ENCODE measurements at regions not wholly inside any gene's neighbourhood (a gene's known extent, or its start where the extent isn't known, plus 50 kb on each side); places are given as distances from the start of the nearest gene placed in this dataset.

DNA sequence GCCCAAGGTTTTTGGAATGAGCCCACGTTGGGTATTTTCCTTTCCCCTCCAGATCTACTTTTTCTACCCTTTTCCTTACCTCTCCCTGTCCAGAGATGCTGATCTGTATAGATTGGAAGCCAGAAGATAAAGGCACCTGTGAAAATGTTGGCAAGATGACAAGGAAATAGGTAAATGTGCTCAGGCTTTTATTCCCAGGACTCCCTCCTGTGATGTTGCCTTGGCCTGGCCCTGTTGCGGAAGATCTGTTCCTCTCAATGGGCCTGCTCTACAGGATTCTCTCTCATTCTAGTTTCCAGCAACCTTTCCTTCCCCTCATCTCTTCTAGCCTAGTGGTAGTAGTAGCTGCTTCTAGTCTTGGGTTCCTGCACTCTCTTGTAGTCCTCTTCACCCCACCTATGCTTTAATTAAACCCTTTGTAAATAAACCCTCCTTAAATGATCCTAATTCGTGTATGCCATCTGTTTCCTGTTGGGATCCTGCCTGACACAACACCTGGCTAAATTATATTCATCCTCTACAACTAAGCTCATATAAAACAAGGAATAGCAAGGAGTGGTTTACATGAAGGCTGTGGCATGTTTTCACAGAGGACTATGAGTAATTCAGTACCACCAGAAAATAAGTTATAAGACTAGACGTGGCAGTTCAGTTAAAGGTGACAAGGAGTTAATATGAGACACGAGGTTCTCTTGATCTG lies 95.7 kb upstream of the MAOA start:
- DNase-seq (ENCODE audit: low read depth in 3 of 3, low spot score in 2 of 3), result no peak

DNA sequence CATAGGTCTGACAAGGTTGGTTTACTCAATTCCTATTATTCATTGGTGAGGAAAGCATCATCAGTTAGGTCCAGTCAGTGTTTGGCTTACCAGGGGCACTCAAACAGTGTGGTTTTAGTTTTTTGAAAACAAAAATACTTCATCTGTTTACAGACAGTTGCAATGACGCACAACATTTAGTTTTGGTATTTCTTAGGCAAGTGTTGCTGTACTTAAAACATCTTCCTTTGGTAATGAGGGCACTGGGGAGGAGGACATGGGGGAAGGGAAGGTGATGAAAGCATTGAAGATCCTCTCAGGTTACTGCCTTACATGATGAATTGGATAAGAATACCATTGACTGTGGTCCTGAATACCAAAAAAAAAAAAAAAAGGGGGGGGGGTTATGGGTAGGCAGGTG lies 93.7 kb upstream of the MAOA start:
- no peak for DNase-seq (ENCODE audit: low read depth in 3 of 3, low spot score in 2 of 3)

DNA sequence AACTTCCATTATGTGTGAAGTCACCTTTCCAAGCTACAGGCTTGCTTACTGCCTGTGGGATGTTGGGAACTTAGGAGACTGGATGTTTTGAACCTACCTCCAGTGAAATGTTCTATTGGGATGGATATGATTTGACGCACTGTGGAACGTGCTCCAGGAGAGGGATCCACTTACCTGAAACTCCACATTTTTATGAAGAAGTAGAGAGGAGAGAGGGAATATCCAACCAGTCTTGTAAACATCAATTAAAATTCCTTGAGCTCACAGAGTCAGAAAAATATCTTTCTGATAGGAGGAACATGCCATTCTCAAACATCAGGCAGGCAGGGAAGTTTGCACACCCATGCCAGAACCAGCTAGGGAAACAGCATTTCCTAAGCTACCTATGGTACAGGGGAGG lies 91.1 kb upstream of the MAOA start:
- no peak for DNase-seq (ENCODE audit: low read depth in 3 of 3, low spot score in 2 of 3)

DNA sequence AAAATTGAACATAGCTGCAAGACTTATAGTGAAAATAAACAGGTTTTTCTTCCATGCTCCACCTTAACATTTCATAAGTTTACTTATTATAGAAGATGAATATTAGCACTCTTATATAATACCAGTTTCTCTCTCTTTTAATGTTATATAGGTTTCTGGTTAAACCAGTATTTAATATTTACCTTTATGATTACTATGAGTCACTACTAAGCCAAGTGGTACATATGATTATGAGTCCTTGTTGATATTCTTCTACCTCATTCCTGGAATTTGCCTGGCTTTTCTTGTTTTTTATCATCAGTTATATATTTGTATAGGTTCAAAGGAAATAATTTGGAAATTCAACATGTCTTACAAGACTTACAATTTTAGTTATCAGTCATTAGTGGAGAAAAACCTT lies 89.9 kb upstream of the MAOA start:
- no peak for DNase-seq (ENCODE audit: low read depth in 3 of 3, low spot score in 2 of 3)

DNA sequence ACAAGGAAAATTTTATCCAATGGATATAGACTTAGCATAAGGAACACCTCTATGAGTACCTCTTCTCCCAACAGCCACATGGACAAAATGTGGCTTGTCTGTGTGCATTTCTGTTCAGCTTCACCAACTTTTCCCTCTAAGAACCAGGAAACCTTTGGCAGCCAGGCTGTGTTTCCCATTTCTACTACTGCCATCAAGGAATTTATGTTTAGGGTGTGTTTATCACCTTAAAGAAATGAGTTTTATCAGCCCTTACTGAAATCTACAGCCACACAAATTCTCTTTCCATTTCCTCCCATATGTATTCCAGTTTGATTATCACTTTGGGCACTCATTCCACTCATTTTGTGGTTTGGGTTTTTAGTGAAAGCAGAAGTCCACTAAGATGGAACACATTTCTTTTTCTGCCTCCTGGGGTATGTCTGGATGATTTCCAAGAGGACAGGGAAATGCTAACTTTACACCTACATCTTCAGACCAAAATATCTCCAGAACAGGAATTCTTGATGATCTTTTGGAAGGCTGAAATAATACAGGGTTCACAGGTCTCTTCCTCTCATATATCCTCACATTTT lies 82.6 kb upstream of the MAOA start:
- DNase-seq (ENCODE audit: low read depth in 3 of 3, low spot score in 2 of 3), result no peak

DNA sequence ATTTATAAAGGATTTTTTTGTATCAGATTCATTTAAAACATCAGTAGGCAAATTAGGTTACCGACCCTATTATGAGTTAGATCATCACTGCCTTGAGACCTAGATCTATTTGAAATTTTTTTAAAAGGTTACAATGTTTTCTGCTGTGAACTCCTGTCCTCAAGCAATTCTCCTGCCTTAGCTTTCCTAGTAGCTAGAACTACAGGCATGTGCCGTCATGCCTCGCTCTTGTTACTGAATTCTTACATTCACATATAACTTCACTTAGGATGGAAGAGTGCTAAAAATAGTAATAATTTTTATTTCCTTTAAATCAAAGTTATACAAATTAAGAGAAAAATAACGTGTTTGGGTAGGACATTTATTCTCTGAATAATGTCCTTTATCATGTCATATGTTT lies 75.5 kb upstream of the MAOA start:
- no peak for DNase-seq (ENCODE audit: low read depth in 3 of 3, low spot score in 2 of 3)

DNA sequence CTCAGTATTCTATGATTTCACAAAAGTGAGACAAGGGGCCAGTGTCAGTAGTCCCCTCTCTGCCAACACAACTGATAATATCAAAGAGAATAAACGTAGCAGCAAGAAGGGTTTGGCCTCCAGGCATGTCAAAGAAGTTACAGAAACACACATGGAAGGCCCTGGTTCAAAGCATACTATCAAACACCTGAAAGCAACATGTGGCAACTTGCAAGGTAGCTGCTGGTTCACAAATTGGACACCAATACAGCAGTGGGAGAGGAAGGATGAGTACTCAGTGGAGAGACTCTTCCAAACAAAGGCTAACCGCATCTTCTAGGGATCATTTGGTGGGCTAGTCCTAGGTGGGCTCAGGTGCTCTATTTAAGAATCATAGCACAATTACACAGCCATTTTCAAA lies 74.9 kb upstream of the MAOA start:
- DNase-seq (ENCODE audit: low read depth in 3 of 3, low spot score in 2 of 3), result no peak

DNA sequence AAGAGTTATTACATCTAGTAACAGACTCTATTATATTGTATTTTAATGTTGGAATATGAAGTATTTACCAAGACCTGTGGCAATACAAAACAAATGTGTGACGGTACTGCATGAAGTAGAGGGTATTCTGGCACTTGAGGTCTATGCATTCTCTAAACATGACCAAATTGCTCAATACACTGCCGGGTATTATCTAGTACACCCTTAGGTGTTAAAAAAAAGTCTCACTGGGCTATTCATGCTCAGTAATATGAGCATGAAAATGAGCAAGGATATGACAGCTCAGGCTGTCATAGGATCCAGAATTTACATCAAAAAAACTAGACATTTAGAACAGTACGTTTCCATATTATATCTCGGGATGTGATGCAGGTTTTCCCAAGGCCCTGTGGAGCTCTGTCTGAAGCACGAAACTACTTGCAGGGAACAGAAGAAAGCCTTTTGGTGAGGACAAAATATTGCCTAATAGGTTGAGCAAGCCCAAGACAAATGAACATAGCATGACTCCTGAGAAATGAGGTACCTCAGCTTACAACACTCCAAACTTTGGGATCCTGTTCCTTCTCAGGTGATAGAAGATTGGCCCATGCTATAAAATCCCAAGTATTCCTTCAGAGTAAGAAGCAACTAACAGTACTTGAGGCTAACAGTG lies 74.1 kb upstream of the MAOA start:
- no peak for DNase-seq (ENCODE audit: low read depth in 3 of 3, low spot score in 2 of 3)

DNA sequence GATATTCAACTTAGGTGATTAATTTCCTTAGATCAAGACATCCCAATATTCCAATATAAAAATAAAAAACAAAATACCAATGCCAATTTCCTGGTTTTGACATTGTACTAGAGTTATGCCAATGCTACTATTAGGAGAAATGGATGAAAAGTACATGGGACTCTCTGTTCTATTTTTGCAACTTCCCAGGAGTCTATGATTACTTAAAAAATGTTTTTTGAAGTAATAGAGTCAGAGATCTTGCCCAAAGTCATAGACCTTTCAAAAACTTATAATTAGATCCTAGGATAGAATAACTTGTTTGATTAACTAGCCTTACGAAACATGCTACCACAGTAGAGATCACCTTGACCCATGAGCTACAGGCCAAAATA lies 73.6 kb upstream of the MAOA start:
- DNase-seq (ENCODE audit: low read depth in 3 of 3, low spot score in 2 of 3), result no peak

DNA sequence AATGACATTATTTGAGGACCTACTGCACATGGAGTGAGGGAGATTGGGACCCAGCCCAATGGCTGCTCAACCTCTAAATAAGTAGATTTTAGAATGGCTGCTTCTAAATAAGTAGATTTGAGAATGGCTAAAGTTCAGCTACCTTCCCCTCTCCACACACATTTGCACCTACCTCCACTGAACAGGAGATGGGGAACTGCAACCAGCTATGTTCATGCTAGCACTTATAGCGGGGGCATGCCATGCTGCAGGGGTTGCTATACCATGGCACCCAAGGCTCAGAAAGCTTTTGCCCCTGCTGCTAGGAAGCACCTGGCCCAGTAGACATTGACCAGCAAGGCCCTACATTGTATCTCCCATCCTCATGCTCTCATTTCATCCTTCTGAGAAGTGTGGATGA lies 70.2 kb upstream of the MAOA start:
- DNase-seq (ENCODE audit: low read depth in 3 of 3, low spot score in 2 of 3), result no peak

DNA sequence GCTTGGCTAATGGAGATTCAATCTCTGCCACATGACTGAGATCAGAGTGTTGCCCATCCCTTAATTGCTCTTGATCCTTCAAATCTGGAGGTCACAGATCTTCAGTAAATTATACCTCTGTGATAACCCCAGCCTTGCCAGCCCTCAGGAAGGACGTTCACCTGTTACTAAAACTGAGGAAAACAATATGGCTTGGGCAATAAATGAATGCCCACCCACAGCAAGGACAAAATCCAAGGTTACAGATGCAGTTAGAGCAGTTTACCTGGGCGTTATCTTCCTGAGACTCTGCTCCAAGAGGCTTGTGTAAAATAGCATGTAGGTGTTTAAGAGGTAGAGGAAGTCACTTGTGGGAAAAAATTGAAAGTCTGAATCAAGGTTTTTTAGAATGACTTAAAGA lies 69.3 kb upstream of the MAOA start:
- DNase-seq (ENCODE audit: low read depth in 3 of 3, low spot score in 2 of 3), result no peak

DNA sequence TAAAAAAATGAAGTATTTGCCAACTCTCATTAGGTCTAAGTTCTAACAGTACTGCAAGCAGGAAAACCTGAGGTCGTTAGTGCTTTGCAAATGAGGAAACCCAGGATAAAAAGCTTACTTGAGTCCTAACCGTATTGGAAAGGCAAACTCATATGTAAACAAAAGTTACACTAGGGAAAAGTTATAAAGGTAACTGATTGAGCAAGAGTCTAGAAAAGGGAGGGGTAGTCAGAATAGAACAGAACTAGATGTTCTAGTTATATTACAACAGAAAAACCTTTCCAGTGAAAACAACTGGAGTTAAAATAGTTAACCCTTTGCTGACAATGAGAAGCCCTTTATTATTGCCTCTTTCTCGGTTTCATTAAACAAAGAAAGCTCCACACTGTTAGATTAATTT lies 66.4 kb upstream of the MAOA start:
- DNase-seq (ENCODE audit: low read depth in 3 of 3, low spot score in 2 of 3), result no peak

DNA sequence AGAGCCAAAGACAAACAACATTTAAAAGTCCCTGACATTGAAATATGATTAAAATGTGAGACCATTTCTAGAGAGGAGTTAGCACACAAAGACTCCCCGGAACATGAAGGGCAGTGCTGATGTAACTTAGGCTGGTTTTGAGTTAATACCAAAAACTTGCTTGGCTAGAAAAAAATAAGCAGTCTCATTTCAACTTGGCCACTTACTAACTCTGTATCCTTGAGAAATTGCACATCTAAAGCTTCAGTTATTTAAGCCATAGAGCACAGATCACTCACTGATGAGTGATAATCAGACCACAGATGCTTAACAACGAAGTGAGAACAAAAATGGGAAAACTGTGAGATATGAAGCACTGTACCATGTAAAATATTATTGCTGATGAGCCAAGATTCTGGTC lies 65.9 kb upstream of the MAOA start:
- no peak for DNase-seq (ENCODE audit: low read depth in 3 of 3, low spot score in 2 of 3)

DNA sequence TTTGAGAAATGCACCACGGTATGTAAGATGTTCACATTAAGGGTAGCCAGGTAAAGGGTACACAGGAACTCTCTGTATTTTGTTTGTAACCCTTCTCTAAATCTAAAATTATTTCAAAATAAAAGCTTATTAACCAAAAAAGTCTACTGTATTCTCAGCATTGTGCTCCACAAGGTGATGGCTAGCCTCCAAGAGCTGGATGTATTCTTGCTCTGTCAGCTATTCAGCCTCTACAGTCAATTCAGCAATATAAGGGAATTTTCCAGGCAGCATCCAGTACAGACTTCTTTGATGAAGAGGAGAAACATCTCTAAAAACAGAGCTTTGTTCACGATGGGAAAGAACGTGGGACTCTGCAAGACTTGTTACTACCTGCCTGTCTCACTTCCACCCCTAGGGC lies 63.5 kb upstream of the MAOA start:
- no peak for DNase-seq (ENCODE audit: low read depth in 3 of 3, low spot score in 2 of 3)

DNA sequence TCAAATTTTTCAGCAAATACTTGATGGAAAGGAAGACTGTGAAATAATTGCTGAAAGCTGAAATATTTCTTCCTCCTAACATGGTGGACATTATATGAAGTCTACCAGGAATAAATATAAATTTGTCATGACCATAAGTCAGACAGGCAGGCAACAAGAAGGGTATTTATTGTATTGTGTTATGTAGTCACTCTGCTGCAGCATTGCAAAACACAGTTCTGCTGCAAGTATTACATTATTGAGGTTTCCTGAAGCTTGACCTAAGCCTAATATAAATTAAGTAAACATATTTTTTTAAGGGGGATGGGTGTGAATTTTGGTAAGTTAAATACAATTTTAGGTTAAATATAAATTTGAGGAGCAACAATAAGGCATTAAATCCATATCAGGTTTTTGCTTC lies 60.2 kb upstream of the MAOA start:
- DNase-seq (ENCODE audit: low read depth in 3 of 3, low spot score in 2 of 3), result no peak

DNA sequence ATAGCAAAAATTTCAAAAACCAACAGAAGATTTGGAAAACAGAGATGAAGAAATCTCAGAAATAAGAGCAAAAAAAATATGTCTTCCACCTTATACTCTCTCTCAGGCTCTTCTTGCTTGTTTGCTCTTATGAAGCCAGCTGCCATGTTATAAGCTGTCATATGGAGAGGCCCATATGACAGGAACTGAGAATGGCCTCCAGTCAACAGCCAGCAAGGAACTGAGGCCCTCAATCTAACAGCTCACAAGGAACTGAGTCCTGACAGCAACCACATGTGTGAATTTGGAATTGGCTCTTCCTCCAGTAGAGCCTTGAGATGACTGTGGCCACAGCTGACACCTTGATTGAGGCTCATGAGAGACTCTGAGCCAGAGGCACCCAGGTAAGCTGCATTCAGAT lies 51.3 kb upstream of the MAOA start:
- no peak for DNase-seq (ENCODE audit: low read depth in 3 of 3, low spot score in 2 of 3)

DNA sequence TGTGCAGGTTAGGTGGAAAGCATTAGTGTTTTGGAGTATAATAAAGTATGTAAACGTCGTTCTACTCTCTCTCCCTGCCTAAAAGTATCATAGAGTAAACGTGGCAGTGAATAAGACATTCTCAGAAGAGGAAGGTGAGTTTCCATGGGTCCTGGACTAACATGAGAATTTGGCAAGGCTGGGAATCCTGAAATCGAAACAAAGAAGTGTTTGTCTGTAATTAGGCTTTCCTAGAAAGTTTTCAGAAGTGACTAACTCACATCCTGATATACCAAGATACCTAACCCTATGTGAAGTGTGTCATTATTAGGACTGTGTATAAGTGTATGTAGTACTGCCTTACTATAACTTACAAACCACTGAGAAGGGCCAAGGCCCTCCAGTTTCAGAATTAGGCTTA lies 50.7 kb upstream of the MAOA start:
- no peak for DNase-seq (ENCODE audit: low read depth in 3 of 3, low spot score in 2 of 3)

Measured in right renal cortex interstitium (tissue), 3 donors.